Effector memory CD4-positive, alpha-beta T cell (primary cell): ENCODE measurements at regions not wholly inside any gene's neighbourhood (a gene's known extent, or its start where the extent isn't known, plus 50 kb on each side); places are given as distances from the start of the nearest gene placed in this dataset.

Source experiments
- DNase-seq, 3 donors: peaks; one replicate each; pipeline ENCODE4 v3.0.0-alpha.2; 2020
- H3K27ac ChIP-seq: 2 replicates; pipeline ENCODE4 v1.7.0; 2013; ENCODE audit warnings: mild to moderate bottlenecking, low read length, moderate library complexity; ENCODE audit not compliant: insufficient read depth, poor library complexity, severe bottlenecking
- H3K27me3 ChIP-seq: replicated peaks from 2 replicates; pipeline ENCODE4 v1.7.0; 2013; ENCODE audit warnings: mild to moderate bottlenecking, low read length; ENCODE audit not compliant: insufficient read depth, control insufficient read depth, poor library complexity, severe bottlenecking
- H3K36me3 ChIP-seq: 2 replicates; pipeline ENCODE4 v1.7.0; 2013; ENCODE audit warnings: mild to moderate bottlenecking, low read length, moderate library complexity; ENCODE audit not compliant: control insufficient read depth, insufficient read depth
- H3K4me1 ChIP-seq: 2 replicates; pipeline ENCODE4 v1.7.0; 2013; ENCODE audit warnings: low read length, mild to moderate bottlenecking; ENCODE audit not compliant: control insufficient read depth, insufficient read depth, poor library complexity, severe bottlenecking
- H3K4me3 ChIP-seq: 2 replicates; pipeline ENCODE4 v1.7.0; 2013; ENCODE audit warnings: low read length, low read depth, mild to moderate bottlenecking; ENCODE audit not compliant: insufficient read depth, poor library complexity, severe bottlenecking
- H3K9me3 ChIP-seq: 2 replicates; pipeline ENCODE4 v1.7.0; 2013; ENCODE audit warnings: mild to moderate bottlenecking, low read length, moderate library complexity; ENCODE audit not compliant: control insufficient read depth

GRCh38 chr15:57872281-57873030 lies 165.9 kb downstream of the POLR2M start:
- DNase-seq = no peak
- no peaks in the 10 kb centered on the region for H3K9me3 ChIP-seq
- no peaks in the 10 kb centered on the region for H3K36me3 ChIP-seq
- no peaks in the 10 kb centered on the region for H3K4me1 ChIP-seq
- no peaks in the 10 kb centered on the region for H3K27me3 ChIP-seq
- no peak overlapping the region for H3K27ac ChIP-seq
- H3K4me3 ChIP-seq = no peak overlapping the region

GRCh38 chr15:57873564-57874209 lies 167.2 kb downstream of the POLR2M start:
- Histone ChIP-seq H3K36me3 (no peaks in the 10 kb centered on the region), H3K27ac (no peak overlapping the region), H3K4me1 (no peaks in the 10 kb centered on the region), H3K9me3 (no peaks in the 10 kb centered on the region), H3K4me3 (no peak overlapping the region), H3K27me3 (no peaks in the 10 kb centered on the region)
- no peak for DNase-seq

- Histone ChIP-seq H3K36me3 (no peaks in the 10 kb centered on the region), H3K27me3 (no peaks in the 10 kb centered on the region), H3K4me1 (no peaks in the 10 kb centered on the region), H3K27ac (no peak overlapping the region), H3K4me3 (no peak overlapping the region), H3K9me3 (no peaks in the 10 kb centered on the region)
- DNase-seq = no peak
These were observed 168.8 kb downstream of the POLR2M start for GRCh38 chr15:57875347-57875746.

DNA sequence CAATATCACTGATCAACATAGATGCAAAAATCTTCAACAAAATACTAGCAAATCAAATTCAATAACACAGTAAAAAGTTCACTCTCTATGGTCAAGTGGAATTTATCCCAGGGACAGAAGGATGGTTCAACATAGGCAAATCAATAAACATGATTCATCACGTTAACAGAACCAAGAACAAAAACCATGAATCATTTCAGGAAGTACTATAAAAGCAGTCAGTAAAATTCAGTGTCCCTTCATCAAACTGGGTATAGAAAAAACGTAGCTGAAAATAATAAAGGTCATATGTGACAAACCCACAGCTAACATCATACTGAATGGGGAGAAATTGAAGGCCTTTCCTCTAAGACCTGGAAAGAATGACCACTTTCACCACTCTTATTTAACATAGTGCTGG lies 172.1 kb downstream of the POLR2M start:
- Histone ChIP-seq H3K27me3 (no peaks in the 10 kb centered on the region), H3K9me3 (no peaks in the 10 kb centered on the region), H3K4me1 (no peaks in the 10 kb centered on the region), H3K36me3 (no peaks in the 10 kb centered on the region), H3K4me3 (no peak overlapping the region), H3K27ac (no peak overlapping the region)
- no peak for DNase-seq

GRCh38 chr15:57881361-57881760 lies 174.8 kb downstream of the POLR2M start:
- H3K9me3 ChIP-seq = no peaks in the 10 kb centered on the region

DNA sequence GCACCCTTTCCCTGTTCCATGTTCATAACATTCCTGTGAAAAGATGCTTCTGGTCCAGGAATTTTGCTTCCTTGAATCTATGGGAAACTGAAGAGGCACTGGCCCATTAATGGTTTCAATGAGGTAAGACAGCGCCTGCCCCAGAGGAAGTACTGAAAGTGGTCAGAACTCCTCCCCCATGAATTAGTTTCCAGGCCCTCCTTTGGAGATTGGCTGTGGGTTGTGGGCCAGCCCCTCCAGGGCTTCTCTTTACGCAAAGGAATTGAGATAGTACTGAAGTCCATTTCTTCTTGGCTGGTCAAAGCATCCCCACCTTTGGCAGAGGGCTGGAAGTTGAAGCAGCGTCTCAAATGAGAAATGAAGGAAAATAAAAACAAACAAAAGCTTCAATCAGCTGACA lies 175.5 kb downstream of the POLR2M start:
- Histone ChIP-seq H3K9me3 (no peaks in the 10 kb centered on the region), H3K4me3 (no peak overlapping the region), H3K4me1 (no peaks in the 10 kb centered on the region), H3K27me3 (no peaks in the 10 kb centered on the region), H3K36me3 (no peaks in the 10 kb centered on the region), H3K27ac (no peak overlapping the region)
- no peak for DNase-seq

More at GRCh38 chr15:57881361-57881760, 174.8 kb downstream of the POLR2M start:
- Histone ChIP-seq H3K27ac (no peak overlapping the region), H3K27me3 (no peaks in the 10 kb centered on the region), H3K4me3 (no peak overlapping the region), H3K4me1 (no peaks in the 10 kb centered on the region), H3K36me3 (no peaks in the 10 kb centered on the region)
- DNase-seq = no peak

GRCh38 chr15:57883701-57884100 lies 177.2 kb downstream of the POLR2M start:
- Histone ChIP-seq H3K27me3 (no peaks in the 10 kb centered on the region), H3K9me3 (no peaks in the 10 kb centered on the region), H3K27ac (no peak overlapping the region), H3K4me3 (no peak overlapping the region), H3K36me3 (no peaks in the 10 kb centered on the region), H3K4me1 (no peaks in the 10 kb centered on the region)
- DNase-seq = no peak

GRCh38 chr15:57884936-57885335 lies 178.4 kb downstream of the POLR2M start:
- Histone ChIP-seq H3K36me3 (no peaks in the 10 kb centered on the region), H3K27me3 (no peaks in the 10 kb centered on the region), H3K4me3 (no peak overlapping the region), H3K4me1 (no peaks in the 10 kb centered on the region), H3K9me3 (no peaks in the 10 kb centered on the region), H3K27ac (no peak overlapping the region)
- no peak for DNase-seq

- no peaks in the 10 kb centered on the region for H3K4me1 ChIP-seq
- DNase-seq = no peak
- no peak overlapping the region for H3K27ac ChIP-seq
- no peaks in the 10 kb centered on the region for H3K36me3 ChIP-seq
- no peak overlapping the region for H3K4me3 ChIP-seq
- H3K9me3 ChIP-seq = no peaks in the 10 kb centered on the region
- no peaks in the 10 kb centered on the region for H3K27me3 ChIP-seq
These were observed 178.9 kb downstream of the POLR2M start for GRCh38 chr15:57885435-57885834.

GRCh38 chr15:57887825-57888224 lies 177.7 kb downstream of the ALDH1A2 start:
- Histone ChIP-seq H3K4me1 (no peaks in the 10 kb centered on the region), H3K9me3 (no peaks in the 10 kb centered on the region), H3K27me3 (no peaks in the 10 kb centered on the region), H3K27ac (no peak overlapping the region), H3K36me3 (no peaks in the 10 kb centered on the region), H3K4me3 (no peak overlapping the region)
- DNase-seq = no peak
